ENCODE measurements at regions not wholly inside any gene's neighbourhood (a gene's known extent, or its start where the extent isn't known, plus 50 kb on each side); places are given as distances from the start of the nearest gene placed in this dataset.

GRCh38 chr18:68489013-68489792, 225.7 kb downstream of the TMX3 start:
- TF ChIP-seq CTCF (conservative IDR thresholded peaks at IDR 0.05; ENCODE audit: low read depth, low read length) = no peak
- no peak for DNase-seq (ENCODE audit: low read depth)
- H3K4me3 ChIP-seq (ENCODE audit: low read depth, low read length) = no peak overlapping the region

GRCh38 chr18:68484241-68484640, 230.7 kb downstream of the TMX3 start:
- no peak for TF ChIP-seq CTCF (conservative IDR thresholded peaks at IDR 0.05; ENCODE audit: low read depth, low read length)
- no peak overlapping the region for H3K4me3 ChIP-seq (ENCODE audit: low read depth, low read length)
- DNase-seq (ENCODE audit: low read depth) = no peak

DNA sequence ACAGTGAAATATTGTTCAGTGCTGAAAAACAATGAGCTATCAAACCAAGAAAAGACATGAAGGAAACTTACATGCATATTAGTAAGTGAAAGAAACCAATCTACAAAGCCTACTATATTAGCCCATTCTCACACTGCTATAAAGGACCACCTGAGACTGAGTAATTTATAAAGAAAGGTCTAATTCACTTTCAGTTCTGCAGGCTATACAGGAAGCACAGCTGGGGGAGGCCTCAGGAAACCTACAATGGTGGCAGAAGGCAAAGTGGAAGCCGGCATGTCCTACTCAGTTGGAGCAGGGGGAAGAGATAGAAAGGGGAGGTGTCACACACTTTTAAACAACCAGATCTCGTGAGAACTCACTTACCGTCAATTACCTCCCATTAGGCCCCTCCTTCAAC, 232.1 kb downstream of the TMX3 start:
- TF ChIP-seq CTCF (conservative IDR thresholded peaks at IDR 0.05; ENCODE audit: low read depth, low read length) = no peak
- DNase-seq (ENCODE audit: low read depth) = no peak
- H3K4me3 ChIP-seq (ENCODE audit: low read depth, low read length) = no peak overlapping the region

DNA sequence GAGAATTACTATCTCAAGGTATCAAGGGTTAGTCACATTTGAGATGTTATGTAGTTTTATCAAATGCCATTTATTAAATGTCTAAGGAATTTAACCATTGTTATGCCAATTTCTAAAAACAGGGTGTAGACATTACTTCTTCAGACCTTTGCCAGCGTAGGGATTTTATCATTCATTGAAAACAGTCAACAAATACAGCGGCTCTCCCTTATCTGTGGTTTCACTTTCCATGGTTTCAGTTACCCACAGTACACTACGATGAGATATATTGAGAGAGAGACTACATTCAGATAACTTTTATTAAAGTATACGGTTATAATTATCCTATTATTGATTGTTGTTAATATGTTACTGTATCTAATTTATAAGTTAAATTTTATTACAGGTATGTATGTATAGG, 234.7 kb downstream of the TMX3 start:
- no peak overlapping the region for H3K4me3 ChIP-seq (ENCODE audit: low read depth, low read length)
- DNase-seq (ENCODE audit: low read depth) = no peak
- no peak for TF ChIP-seq CTCF (conservative IDR thresholded peaks at IDR 0.05; ENCODE audit: low read depth, low read length)

DNA sequence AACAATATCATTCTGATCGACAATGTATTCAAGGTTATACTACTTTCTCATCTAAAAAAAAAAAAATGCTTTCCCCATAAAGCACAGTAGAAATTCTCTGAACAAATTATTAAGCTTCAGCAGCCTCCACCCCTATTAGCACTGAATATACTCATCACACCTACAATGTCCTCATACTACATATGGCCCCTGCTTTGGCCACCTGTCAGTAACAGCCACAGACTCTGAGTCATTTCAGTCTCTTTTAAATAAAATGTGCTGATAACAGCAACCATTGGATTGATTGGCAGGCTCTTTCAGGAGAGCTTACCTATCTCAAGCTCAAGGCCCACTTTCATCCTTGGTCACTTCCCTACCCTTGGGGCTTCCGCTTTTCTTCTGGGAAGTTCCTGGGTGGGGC, 236.7 kb downstream of the TMX3 start:
- no peak overlapping the region for H3K4me3 ChIP-seq (ENCODE audit: low read depth, low read length)
- TF ChIP-seq CTCF (conservative IDR thresholded peaks at IDR 0.05; ENCODE audit: low read depth, low read length) = no peak
- no peak for DNase-seq (ENCODE audit: low read depth)

DNA sequence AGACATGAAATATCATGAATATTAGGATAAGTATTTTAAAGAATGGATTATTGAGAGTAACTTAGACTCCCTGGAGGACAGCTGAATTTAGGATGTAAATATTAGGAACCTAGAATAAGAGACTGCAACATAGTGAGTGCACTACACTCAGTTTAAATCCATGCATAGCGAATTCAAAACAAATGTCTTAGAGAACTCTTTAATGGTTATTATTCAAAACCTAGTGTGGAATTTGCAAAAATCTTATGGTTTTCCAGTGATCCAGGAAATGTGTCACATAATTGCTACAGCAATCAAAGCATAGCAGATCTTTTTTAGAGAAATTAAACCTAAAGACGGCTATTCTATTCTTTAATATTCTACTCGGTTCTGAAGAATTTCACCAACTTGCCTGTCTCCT, 239.0 kb downstream of the TMX3 start:
- DNase-seq (ENCODE audit: low read depth) = no peak
- no peak overlapping the region for H3K4me3 ChIP-seq (ENCODE audit: low read depth, low read length)
- no peak for TF ChIP-seq CTCF (conservative IDR thresholded peaks at IDR 0.05; ENCODE audit: low read depth, low read length)

- no peak for DNase-seq (ENCODE audit: low read depth)
- H3K4me3 ChIP-seq (ENCODE audit: low read depth, low read length) = no peak overlapping the region
- TF ChIP-seq CTCF (conservative IDR thresholded peaks at IDR 0.05; ENCODE audit: low read depth, low read length) = no peak
Observed at GRCh38 chr18:68472701-68473295, 242.1 kb downstream of the TMX3 start.

Data from epithelial cell of proximal tubule (primary cell).